Anterior cingulate cortex (tissue), 58 donors: ENCODE measurements at regions not wholly inside any gene's neighbourhood (a gene's known extent, or its start where the extent isn't known, plus 50 kb on each side); places are given as distances from the start of the nearest gene placed in this dataset.
"Not testable (repeated sequence)": the region's sequence is repeated elsewhere in the genome, so short reads cannot be mapped to it uniquely, and the experiment has no call there.

Experiments
- DNase-seq, 58 donors: peaks; one replicate each; lab custom pipeline; 2025; lab: John Stamatoyannopoulos, UW

GRCh38 chr7:152905949-152906348 lies 146.4 kb downstream of the ACTR3B start:
- no peak for DNase-seq

DNA sequence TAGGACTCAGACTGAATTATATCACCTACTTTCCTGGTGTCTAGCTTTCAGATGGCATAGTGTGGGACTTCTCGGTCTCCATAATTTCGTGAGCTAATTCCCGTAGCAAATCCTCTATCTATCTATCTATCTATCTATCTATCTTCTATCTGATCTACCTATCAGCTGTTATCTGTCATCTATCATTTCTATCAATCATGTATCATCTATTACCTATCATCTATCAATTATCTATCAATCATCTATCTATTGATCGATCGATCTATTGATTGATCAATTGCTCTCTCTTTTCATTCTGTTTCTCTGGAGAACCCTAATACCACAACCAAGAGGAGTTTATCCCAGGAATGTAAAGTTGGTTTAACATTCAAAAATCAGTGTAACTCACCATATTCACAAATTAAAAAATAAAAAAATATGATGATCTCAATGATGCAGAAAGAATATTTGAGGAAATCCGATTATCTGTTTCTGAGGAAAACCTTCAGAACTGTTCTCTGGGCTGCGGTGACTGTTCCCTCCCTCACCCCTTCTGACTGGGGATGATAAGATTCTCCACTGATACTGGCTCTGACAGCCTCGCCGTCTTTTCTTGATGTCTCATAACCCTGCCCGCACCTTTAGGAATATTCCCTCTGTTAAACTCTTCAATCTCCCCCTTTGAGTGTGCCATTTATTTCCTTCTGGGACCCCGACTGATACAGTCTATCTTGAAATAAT lies 147.7 kb downstream of the ACTR3B start:
- DNase-seq, result no peak

DNA sequence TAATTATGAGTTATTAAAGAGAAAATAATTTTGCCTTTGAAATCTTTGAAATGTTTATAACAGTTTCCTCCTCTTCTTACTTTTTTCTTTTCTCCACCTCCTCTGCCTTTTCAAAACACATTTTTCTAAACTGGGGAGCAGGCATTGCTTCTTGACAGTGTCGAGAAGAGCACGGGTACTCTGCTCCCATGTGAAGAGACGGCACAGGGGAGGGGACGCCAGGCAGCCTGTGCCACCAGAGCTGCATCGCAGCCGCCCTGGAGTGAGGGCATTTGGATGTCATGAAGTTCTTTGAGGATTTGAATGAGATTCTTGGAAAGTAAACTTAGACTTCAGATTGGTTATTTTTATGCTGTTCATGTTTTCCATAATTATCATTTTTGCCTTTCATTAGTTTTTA lies 149.7 kb downstream of the ACTR3B start:
- DNase-seq, result no peak

- DNase-seq, result peak in 4 of 58 donors; percentile 3 to 24 (median 14)
Observed at GRCh38 chr7:152909683-152910544, 150.4 kb downstream of the ACTR3B start.

DNA sequence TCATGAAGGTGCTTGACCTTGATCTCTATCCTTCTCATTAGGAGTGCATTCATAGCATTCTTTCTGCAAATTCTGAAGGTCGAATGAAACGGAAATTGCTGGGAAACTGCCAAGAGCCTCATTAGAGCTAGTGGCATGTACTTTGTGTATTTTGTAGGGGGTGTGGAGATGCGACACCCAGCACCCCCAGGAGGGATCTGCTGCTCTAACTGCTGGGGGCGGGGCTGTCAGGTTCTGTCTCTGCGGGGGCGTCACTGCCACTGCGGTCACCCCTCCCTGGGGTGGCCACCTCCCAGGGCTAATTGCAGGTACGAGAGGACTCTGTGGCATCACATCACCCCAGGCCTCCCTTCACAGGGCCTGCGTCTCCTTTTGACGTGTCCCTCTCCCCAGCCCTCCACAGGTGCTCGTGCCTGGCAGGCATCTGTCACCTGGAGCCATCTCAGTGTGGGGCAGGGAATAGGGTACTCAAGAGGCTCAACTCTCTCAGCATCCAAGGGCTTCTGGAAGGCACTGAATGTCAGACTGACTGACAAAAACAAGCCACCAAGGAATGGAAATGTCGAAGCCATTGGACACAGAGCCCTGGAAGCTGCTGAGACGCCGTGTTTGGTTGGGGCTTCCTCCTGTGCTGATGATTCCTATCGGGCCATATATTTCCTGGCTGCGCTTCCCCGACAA lies 151.1 kb downstream of the ACTR3B start:
- DNase-seq, result no peak

DNA sequence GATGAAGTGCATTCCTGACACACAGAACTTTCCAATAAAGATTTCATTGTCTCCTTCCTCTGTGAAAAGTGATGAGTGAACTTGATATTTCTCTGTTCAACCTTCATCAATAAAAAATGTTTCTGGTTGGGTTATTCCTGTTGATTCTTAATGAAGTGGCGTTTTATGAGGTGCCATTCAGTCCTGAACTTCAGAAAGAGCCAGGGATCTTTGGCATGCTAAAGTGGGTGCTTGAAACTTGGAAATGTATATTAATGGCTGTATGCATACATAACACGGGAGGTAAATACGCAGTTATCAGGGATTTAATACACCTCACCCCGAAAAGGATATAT lies 151.6 kb downstream of the ACTR3B start:
- no peak for DNase-seq

GRCh38 chr7:152911922-152912321 lies 152.4 kb downstream of the ACTR3B start:
- no peak for DNase-seq

GRCh38 chr7:152912511-152912910 lies 153.0 kb downstream of the ACTR3B start:
- no peak for DNase-seq

GRCh38 chr7:152913492-152913891 lies 153.9 kb downstream of the ACTR3B start:
- DNase-seq, result no peak

DNA sequence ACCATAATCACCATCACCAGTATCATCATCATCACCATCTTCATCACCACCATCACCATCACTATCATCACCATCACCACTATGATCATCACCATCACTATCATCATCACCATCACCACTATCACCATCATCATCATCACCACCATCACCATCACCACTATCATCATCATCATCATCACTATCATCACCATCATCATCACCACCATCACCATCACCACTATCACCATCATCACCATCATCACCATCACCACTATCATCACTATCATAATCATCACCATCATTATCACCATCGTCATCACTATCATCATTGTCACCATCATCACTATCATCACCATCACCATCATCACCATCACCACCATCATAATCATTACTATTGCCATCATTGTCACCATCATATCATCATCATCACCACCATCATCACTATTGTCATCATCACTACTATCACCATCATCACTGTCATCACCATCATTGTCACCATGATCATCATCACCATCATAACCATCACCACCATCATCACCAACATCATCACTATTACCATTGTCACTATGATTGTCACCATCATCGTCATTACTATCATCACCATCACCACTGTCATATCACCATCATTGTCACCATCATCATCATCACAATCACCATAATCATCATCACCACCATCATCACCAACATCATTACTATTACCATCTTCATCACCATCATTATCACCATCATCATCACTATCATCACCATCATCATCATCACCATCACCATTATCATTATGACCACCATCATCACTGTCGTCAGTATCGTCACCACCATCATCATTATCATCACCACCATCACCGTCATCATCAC lies 154.7 kb downstream of the ACTR3B start:
- no peak for DNase-seq

- DNase-seq, result not testable (repeated sequence)
Observed at GRCh38 chr7:152914845-152915102, 155.2 kb downstream of the ACTR3B start.

GRCh38 chr7:152922318-152923081 lies 162.9 kb downstream of the ACTR3B start:
- DNase-seq, result no peak

- no peak for DNase-seq
Observed at GRCh38 chr7:152923711-152924110, 164.2 kb downstream of the ACTR3B start.

DNA sequence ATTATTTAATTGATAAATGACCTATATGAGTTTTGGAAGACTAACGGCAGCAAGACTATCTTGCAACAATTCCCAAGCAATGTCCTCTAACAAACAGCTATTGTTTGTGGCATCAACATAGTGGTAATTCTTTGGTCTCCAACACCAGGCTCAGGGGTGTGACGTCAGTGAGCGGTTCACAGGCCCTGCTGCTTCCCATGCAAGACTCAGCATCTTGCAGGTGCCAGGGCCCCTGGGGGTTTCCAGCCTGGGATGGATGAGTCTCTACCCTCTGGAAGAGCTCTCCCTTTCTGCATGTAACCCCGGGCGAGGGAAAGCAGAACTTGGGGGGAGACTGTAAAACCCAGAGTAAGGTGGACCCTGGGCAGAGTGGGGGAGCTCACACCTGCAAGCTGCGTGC lies 164.7 kb downstream of the ACTR3B start:
- peak in 20 of 58 donors; percentile 2 to 57 (median 22) for DNase-seq

- peak in 2 of 58 donors; percentile 19 to 23 for DNase-seq
Observed at GRCh38 chr7:152924826-152925411, 165.4 kb downstream of the ACTR3B start.

DNA sequence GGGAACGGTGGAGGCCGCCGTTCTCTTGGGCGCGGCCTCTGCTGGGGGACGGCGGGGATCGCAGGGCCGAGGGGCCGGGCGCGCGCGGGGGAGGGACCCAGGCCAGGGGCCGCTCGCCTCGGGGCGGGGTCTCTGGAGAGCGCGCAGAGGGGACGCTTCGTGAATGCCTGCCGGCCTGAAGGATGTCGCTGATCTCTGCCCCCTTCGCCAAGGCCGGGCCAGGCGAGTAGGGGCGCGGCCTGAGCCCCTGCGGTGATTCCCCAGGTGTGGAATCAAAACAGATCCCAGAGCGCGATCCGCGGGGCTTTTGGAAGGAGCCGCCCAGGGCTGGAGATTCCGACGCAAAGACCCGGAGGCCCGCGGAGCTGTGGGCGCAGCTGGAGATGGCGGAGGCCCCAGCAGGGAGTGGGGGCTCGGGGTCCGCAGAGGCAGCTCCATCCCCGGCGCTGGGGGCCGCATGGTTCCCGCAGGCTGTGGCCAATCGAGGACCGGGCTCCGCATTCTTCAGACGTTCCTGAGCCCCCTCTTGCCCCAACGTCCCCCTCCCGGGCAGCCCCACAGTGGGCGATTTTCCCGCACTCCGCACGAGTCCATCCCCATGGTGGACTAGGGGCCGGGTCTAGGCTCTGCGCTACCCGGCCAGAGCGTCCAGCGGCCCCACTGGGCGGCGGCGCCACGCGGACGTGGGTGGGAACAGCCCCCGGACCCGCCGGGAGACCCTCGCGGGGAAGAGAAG lies 166.0 kb downstream of the ACTR3B start:
- peak in 6 of 58 donors; percentile 2 to 27 (median 14) for DNase-seq

GRCh38 chr7:152931633-152932032 lies 172.1 kb downstream of the ACTR3B start:
- no peak for DNase-seq

GRCh38 chr7:152937282-152937681 lies 177.7 kb downstream of the ACTR3B start:
- no peak for DNase-seq

DNA sequence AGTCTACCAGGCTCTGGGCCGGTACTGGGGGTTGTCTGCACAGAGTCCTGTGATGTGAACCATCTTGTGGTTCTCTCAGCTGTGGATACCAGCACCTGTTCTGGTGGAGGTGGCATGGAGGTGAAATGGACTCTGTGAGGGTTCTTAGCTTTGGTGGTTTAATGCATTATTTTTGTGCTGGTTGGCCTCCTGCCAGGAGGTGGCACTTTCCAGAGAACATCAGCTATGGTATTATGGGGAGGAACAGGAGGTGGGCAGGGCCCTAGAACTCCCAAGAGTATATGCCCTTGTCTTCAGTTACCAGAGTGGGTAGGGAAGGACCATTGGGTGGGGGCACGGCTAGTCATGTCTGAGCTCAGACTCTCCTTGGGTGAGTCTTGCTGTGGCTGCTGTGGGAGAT lies 187.1 kb downstream of the ACTR3B start:
- not testable (repeated sequence) for DNase-seq
